Mesothelial cell of epicardium (in vitro differentiated cells): ENCODE measurements at regions not wholly inside any gene's neighbourhood (a gene's known extent, or its start where the extent isn't known, plus 50 kb on each side); places are given as distances from the start of the nearest gene placed in this dataset.

Source experiments
- DNase-seq, 2 experiments: peaks; one replicate each; pipeline ENCODE4 v3.0.0; 2021; ENCODE audit warnings: low spot score in 2 of 2; ENCODE audit not compliant: unreplicated experiment in 2 of 2
- H3K27ac Mint-ChIP-seq: 2 replicates; pipeline ENCODE4 v1.8.0; 2021; ENCODE audit warnings: mixed read lengths
- H3K27me3 Mint-ChIP-seq: 2 replicates; pipeline ENCODE4 v1.8.0; 2021; ENCODE audit warnings: low read depth, mixed read lengths
- H3K36me3 Mint-ChIP-seq: 2 replicates; pipeline ENCODE4 v1.8.0; 2021; ENCODE audit warnings: mixed read lengths
- H3K4me1 Mint-ChIP-seq: 2 replicates; pipeline ENCODE4 v1.8.0; 2021; ENCODE audit warnings: mixed read lengths
- H3K4me3 Mint-ChIP-seq: 2 replicates; pipeline ENCODE4 v1.8.0; 2021; ENCODE audit warnings: mild to moderate bottlenecking, moderate library complexity, mixed read lengths
- H3K9me3 Mint-ChIP-seq: 2 replicates; pipeline ENCODE4 v1.8.0; 2021; ENCODE audit warnings: mixed read lengths
- TF ChIP-seq, protein P1 (sequence below): fragments of 200-600 bp; sonication (generic); IDR thresholded peaks from one replicate; pipeline ENCODE4 v1.5.0; 2021; ENCODE audit warnings: antibody characterized with exemption; ENCODE audit not compliant: unreplicated experiment

DNA sequence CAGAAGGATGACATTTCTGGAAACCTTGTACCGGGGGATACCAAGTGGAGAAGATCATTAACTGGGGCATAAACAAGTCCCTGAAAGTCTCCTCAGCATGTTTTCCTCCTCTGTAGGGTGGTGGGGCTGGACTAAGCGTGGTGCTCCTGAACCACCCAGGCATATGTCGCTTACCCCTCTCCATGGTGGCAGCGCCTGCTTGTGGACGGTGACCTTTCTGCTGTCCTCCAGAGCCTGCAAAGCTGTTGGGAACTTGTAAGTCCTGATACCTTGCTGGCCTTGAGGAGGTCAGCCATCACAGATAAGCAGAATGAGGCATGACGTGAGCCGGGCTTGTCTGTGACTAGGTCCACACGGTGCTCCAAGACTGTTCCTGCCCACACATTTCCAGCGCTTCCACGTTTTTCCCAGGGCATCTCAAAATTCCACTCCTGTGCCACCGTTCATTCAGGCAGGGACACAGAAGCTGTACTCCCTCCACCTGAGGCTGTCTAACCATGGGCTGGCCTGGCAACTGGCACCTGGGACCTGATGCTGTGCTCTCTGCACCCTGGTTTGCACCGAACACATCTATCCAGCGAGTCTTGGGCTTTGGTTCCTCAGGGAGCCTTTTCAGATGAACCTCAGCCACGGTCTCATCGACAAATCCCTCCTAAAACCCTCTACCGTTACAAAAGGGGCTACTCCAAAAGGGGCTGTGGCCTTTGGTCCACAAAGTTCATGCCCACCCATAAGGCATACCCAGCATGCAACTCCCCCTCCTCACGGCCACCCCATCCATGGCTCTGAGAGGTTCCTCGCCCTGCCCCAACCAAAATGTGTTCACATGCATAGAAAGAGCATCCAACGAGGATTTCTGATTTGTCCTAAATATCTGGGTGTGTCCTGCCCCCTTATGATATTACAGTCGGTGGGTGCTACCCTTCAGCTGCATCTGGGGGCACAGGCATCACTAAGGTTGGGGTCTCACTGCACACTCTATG, 199.6 kb upstream of the DIO3 start:
- Mint-ChIP-seq H3K9me3 (peaks cover 3% of the 10 kb centered on the region), H3K36me3 (no peaks in the 10 kb centered on the region), H3K27me3 (no peaks in the 10 kb centered on the region), H3K27ac (no peak overlapping the region), H3K4me3 (no peak overlapping the region), H3K4me1 (peaks cover 41% of the 10 kb centered on the region)
- no peak for DNase-seq
- TF ChIP-seq, protein P1, sequence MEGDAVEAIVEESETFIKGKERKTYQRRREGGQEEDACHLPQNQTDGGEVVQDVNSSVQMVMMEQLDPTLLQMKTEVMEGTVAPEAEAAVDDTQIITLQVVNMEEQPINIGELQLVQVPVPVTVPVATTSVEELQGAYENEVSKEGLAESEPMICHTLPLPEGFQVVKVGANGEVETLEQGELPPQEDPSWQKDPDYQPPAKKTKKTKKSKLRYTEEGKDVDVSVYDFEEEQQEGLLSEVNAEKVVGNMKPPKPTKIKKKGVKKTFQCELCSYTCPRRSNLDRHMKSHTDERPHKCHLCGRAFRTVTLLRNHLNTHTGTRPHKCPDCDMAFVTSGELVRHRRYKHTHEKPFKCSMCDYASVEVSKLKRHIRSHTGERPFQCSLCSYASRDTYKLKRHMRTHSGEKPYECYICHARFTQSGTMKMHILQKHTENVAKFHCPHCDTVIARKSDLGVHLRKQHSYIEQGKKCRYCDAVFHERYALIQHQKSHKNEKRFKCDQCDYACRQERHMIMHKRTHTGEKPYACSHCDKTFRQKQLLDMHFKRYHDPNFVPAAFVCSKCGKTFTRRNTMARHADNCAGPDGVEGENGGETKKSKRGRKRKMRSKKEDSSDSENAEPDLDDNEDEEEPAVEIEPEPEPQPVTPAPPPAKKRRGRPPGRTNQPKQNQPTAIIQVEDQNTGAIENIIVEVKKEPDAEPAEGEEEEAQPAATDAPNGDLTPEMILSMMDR, result no peak

DNA sequence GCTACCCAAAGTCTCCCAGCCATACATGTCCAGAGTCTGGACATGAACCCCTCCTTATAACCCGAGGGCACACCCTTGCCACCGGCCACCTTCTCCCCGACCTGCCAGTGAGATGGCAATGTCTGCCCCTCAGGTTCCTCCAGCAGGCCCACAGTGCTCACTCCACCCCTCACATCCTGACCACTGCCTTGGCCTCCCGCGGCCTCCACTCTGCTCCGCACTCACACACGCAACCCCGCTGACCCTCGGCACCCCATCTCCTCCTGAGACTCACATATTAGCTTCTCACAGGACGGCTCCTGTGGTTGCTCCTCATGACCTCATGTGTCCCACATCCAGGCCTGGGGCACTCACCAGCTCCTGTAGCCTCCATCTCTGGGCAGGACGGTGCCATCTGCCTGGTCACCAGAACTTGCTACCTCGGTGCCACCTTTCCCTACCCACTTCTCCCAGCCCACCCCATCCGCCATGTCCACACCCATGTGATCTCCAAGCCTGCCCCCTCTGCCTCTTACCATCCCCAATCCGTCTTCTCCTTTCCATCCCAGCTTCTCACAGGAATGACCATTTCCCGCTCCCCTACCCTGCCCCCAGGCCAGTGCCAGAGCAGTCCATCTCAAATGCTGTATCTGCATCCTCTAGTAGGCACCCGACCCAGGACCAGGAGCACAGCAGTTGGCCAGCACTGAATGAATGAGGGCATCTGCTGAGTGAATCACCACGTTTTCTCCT, 198.6 kb upstream of the DIO3 start:
- no peak overlapping the region for H3K4me3 Mint-ChIP-seq
- TF ChIP-seq, protein P1, result no peak
- no peak overlapping the region for H3K27ac Mint-ChIP-seq
- no peaks in the 10 kb centered on the region for H3K27me3 Mint-ChIP-seq
- no peak for DNase-seq
- no peaks in the 10 kb centered on the region for H3K36me3 Mint-ChIP-seq
- H3K9me3 Mint-ChIP-seq, result no peaks in the 10 kb centered on the region
- H3K4me1 Mint-ChIP-seq, result peaks cover 41% of the 10 kb centered on the region

- Mint-ChIP-seq H3K27me3 (no peaks in the 10 kb centered on the region), H3K4me3 (no peak overlapping the region), H3K27ac (no peak overlapping the region), H3K9me3 (no peaks in the 10 kb centered on the region), H3K36me3 (no peaks in the 10 kb centered on the region), H3K4me1 (peaks cover 41% of the 10 kb centered on the region)
- TF ChIP-seq, protein P1, result no peak
- no peak for DNase-seq
Observed at GRCh38 chr14:101363261-101363555, 198.1 kb upstream of the DIO3 start.

DNA sequence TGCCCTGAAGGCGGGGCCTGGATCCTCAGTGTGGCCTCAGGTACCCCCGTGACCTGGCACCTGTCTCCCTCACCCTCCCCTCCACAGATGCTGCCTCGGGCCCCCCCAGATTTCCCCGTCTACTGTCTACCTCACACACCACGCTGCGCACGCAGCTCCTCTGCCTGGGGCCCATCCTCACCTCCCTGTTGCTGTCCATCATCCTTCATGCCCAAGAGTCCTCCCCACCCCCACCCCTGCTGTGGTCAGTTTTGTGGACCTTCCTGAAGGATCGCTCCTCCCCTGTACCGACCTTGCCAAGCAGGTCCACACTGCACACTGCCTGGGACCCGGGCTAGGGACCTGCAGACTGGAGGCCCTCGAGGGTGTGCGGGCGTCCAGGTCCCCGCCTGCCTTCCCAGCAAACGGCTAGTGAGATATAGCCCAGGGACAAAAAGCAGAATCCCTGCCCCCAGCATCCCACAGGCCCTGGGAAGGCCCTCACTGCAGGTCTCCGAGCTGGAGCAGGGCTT, 197.4 kb upstream of the DIO3 start:
- TF ChIP-seq, protein P1, result no peak
- Mint-ChIP-seq H3K4me1 (peaks cover 36% of the 10 kb centered on the region), H3K4me3 (no peak overlapping the region), H3K27ac (peak overlapping the region; percentile 60), H3K27me3 (no peaks in the 10 kb centered on the region), H3K36me3 (no peaks in the 10 kb centered on the region), H3K9me3 (no peaks in the 10 kb centered on the region)
- DNase-seq, result no peak

DNA sequence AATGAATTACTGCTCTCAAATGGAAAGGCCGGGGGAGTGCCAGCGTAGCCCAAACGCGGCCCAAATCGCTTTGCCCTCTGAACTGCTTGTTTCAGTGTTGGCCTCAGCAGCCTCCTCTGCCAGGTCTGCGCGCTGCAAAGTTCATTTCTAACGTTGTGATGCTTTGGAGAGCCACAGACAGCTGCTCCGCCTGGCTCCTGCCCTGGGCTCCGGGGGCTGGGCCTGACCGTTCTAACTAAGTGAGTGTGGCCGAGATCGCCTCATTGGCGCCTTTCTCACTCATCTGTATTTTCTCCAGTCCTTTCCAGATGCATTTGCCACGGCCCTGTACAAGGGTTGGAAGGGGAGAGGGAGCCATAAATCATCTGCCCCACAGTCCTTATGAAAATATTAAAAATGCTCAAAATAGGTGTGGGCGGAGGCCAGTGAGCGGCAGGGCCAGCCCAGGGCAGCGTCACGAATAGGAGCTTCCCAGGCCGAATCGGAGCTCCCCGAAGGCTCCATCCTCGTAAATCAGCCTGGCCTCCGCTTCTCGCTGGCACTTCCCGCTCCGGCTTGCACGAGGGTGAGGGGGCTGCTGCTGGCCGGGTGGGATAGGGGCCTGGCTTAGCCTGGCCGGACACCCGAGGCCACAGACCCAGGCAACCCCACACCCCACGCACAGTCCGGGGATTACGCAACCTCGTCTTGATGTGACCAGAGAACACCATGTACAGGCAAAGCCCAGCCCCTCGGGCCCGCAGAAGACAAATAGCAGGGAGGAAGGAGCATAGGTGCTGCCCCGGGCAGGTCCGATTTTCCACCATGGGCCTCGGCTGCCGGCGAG, 196.6 kb upstream of the DIO3 start:
- Mint-ChIP-seq H3K4me1 (peaks cover 30% of the 10 kb centered on the region), H3K27me3 (no peaks in the 10 kb centered on the region), H3K27ac (peak overlapping the region; percentile 60), H3K9me3 (no peaks in the 10 kb centered on the region), H3K4me3 (no peak overlapping the region), H3K36me3 (no peaks in the 10 kb centered on the region)
- no peak for DNase-seq
- TF ChIP-seq, protein P1, result no peak
